Fibroblast of peridontal ligament (primary cell): ENCODE measurements at regions not wholly inside any gene's neighbourhood (a gene's known extent, or its start where the extent isn't known, plus 50 kb on each side); places are given as distances from the start of the nearest gene placed in this dataset.
"Not testable (repeated sequence)": the region's sequence is repeated elsewhere in the genome, so short reads cannot be mapped to it uniquely, and the experiment has no call there.

Experiments used
- DNase-seq: peaks from one replicate; pipeline ENCODE4 v3.0.0-alpha.2; 2010; ENCODE audit errors: extremely low read depth

GRCh38 chr3:130151555-130151954 is 69.9 kb downstream of the ALG1L2 start:
- not testable (repeated sequence) for DNase-seq

GRCh38 chr3:130153247-130153646 is 71.6 kb downstream of the ALG1L2 start:
- DNase-seq, result not testable (repeated sequence)

- DNase-seq, result not testable (repeated sequence)
Measured at GRCh38 chr3:130155464-130155863, 73.8 kb downstream of the ALG1L2 start.

GRCh38 chr3:130166856-130167255 is 85.2 kb downstream of the ALG1L2 start:
- not testable (repeated sequence) for DNase-seq

- DNase-seq, result not testable (repeated sequence)
Measured at GRCh38 chr3:130175195-130175594, 93.6 kb downstream of the ALG1L2 start.

GRCh38 chr3:130176476-130177256 is 95.0 kb downstream of the ALG1L2 start:
- not testable (repeated sequence) for DNase-seq

- DNase-seq, result not testable (repeated sequence)
Measured at GRCh38 chr3:130178835-130179234, 97.2 kb downstream of the ALG1L2 start.

- peak; percentile 4 for DNase-seq
Measured at GRCh38 chr3:130179353-130179970, 97.8 kb downstream of the ALG1L2 start.

GRCh38 chr3:130182475-130182874 is 100.8 kb downstream of the ALG1L2 start:
- not testable (repeated sequence) for DNase-seq

- DNase-seq, result not testable (repeated sequence)
Measured at GRCh38 chr3:130183689-130184088, 102.1 kb downstream of the ALG1L2 start.

GRCh38 chr3:130184152-130185024 is 102.8 kb downstream of the ALG1L2 start:
- not testable (repeated sequence) for DNase-seq

- DNase-seq, result not testable (repeated sequence)
Measured at GRCh38 chr3:130201272-130201671, 119.6 kb downstream of the ALG1L2 start.

GRCh38 chr3:130203633-130204032 is 122.0 kb downstream of the ALG1L2 start:
- not testable (repeated sequence) for DNase-seq

- no peak for DNase-seq
Measured at GRCh38 chr3:130227540-130227939, 117.9 kb upstream of the COL6A5 start.

GRCh38 chr3:130242850-130243569 is 102.5 kb upstream of the COL6A5 start:
- peak; percentile 14 for DNase-seq

- DNase-seq, result no peak
Measured at GRCh38 chr3:130243808-130244207, 101.7 kb upstream of the COL6A5 start.

GRCh38 chr3:130250982-130251381 is 94.5 kb upstream of the COL6A5 start:
- DNase-seq, result no peak

- no peak for DNase-seq
Measured at GRCh38 chr3:130255442-130255841, 90.0 kb upstream of the COL6A5 start.

GRCh38 chr3:130256821-130257340 is 88.6 kb upstream of the COL6A5 start:
- DNase-seq, result no peak

- DNase-seq, result peak; percentile 1
Measured at GRCh38 chr3:130258532-130258952, 86.9 kb upstream of the COL6A5 start.
